8988T (cell line): ENCODE measurements at regions not wholly inside any gene's neighbourhood (a gene's known extent, or its start where the extent isn't known, plus 50 kb on each side); places are given as distances from the start of the nearest gene placed in this dataset.
"Not testable (repeated sequence)": the region's sequence is repeated elsewhere in the genome, so short reads cannot be mapped to it uniquely, and the experiment has no call there.

Source experiments
- DNase-seq: peaks from one replicate; pipeline ENCODE4 v3.0.0; 2011

DNA sequence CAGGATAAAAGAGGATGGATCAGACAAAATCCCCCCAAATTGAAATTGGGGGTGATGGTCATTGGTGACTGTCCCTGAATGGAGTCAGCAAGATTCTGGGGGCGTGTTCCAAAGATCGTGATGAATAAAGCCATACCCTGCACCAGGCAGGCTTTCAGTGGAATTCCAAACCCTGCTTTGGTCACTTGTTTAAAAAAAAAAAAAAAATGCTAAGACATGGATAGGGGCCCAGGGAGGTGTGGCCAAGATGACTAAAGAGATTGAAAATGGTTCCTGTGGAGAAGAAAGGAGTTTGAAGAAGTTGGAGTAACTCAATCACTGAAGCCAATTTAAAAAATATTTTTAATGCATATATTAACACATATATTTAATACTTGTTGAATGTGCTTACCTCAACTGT lies 161.4 kb upstream of the KCNG1 start:
- DNase-seq, result no peak

DNA sequence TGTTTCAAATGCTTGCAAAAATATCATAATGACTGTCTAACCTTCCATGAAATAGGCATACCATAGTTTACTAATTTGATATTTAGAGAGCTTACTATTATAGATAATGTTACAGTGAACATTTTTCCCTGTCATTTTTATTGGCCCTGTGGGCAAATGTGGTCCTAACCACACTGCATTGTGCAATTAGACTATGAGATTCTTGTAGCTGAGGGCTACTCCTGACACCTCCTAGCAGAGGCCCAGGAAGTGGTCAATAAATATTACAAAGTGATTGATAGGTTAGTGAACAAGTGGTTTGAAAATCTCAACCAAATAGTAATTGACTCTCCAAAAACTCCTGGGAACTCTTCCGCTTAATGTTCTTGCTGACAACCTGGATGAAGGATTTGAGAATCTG lies 160.5 kb upstream of the KCNG1 start:
- DNase-seq, result no peak

- DNase-seq, result no peak
These were observed 159.7 kb upstream of the KCNG1 start for GRCh38 chr20:51182571-51182970.

DNA sequence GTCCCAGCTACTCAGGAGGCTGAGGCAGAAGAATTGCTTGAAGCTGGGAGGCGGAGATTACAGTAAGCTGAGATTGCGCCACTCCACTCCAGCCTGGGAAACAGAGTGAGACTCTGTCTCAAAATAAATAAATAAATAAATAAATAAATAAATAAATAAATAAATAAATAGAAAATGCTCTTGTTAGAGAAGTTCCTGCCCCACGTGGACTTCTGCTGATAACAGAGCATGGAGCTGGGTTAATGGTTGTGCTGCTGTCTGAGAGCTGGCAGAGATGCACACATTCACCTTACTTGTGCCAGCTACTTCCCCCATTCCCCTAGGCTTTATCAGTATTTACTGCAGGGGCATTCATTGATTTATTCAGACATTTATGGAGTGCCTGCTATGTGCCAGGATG lies 155.2 kb upstream of the KCNG1 start:
- DNase-seq, result no peak

GRCh38 chr20:51176876-51177275 lies 154.0 kb upstream of the KCNG1 start:
- no peak for DNase-seq

GRCh38 chr20:51176446-51176845 lies 153.5 kb upstream of the KCNG1 start:
- no peak for DNase-seq

- no peak for DNase-seq
These were observed 152.8 kb upstream of the KCNG1 start for GRCh38 chr20:51175724-51176123.

DNA sequence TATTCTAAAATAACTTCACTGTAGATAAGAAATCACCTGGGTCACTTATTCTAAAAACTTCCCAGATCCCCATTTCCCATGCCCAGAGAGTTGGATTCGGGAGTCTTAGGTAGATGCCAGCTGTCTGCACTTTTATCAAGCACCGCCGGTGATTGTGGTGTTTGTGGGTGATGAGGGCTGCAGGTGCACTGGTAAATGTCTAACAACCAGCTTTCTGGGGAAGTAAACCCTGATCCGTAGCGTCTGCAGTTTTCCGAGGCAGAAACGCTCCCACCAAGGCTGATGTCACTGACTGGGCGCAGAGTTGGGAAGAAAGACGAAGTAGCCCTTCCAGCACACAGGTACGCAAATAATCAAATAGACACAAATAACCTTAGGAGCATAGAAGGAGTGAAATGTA lies 152.2 kb upstream of the KCNG1 start:
- DNase-seq, result no peak

- DNase-seq, result no peak
These were observed 151.6 kb upstream of the KCNG1 start for GRCh38 chr20:51174536-51174935.

DNA sequence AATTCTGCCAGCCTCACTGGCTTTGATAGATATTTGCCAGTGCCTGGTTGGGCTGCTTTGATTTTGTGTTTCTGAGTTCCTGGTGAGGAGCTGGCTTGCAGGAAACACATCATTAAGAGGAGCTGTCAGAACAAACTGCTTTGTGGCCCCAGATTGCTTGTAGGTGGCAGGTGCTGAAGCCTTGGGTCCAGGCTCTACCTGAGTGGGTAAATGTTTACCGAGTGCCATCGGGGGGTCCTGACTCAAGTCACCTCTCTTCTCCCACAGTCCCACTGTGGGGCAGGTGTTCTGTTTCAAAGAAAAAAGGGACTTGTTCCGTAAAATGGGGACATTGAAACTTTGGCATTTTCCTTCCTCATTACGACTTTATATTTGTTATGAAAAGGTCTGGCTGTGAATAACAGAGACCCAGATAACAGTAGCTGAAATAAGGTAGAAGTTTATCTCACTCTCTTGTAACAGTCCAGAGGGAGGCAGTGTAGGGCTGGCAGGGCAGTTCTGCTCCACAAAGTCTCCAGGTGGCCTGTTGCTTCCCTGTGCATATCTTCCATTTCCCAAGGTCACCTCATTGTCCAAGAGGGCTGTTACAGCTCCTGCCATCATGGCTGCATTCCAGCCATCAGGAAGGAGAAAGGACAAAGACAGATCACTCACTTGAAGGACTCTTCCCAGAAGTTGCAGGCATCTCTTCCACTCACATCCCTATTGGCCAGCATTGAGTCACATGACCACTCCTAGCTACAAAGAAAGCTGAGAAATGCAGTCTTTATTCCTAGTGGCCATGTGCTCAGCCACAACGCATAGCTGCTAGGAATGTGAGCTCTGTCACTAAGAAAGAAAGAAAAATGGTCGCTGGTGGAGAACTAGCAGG lies 149.9 kb upstream of the KCNG1 start:
- DNase-seq, result no peak

GRCh38 chr20:51171141-51171540 lies 148.2 kb upstream of the KCNG1 start:
- no peak for DNase-seq

DNA sequence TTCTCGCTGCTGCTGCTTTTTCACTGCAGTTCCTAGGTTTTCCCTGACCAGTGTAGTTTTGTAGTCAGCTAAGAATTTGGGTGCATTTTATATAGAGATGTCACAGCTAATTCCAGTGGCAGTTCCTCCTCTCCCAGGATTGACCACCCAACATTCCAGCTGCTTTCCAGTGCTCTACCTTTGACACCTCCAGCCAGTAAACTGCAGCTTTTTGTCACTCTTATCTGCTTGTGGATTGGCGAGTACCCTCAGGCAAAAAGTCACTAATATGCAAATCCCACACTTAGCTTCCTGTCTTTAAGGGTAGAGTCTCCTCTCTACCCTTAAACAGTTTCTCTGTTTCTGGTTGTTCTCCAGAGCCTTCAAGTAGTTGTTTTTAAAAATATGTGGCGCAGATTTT lies 146.9 kb upstream of the KCNG1 start:
- DNase-seq, result no peak

GRCh38 chr20:51167911-51168310 lies 145.0 kb upstream of the KCNG1 start:
- not testable (repeated sequence) for DNase-seq

GRCh38 chr20:51166489-51166888 lies 143.6 kb upstream of the KCNG1 start:
- DNase-seq, result no peak

DNA sequence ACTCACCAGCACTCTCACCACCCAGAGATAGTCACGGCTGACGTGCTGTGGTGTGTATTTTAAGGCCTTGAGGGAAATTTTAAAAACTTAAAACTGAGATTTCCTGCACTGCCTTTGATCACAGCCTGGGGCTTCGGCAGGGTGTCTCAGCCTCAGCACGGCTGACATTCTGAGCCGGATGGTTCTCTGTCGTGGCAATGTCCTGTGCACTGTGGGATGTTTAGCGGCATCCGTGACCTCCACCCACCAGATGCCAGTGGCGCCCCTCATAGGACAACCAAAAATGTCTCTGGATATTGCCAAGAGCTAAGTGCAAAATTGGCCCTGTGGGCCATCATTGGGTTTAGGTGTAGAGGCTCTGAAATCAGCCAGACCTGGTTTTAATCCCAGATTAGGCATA lies 142.2 kb upstream of the KCNG1 start:
- DNase-seq, result no peak

DNA sequence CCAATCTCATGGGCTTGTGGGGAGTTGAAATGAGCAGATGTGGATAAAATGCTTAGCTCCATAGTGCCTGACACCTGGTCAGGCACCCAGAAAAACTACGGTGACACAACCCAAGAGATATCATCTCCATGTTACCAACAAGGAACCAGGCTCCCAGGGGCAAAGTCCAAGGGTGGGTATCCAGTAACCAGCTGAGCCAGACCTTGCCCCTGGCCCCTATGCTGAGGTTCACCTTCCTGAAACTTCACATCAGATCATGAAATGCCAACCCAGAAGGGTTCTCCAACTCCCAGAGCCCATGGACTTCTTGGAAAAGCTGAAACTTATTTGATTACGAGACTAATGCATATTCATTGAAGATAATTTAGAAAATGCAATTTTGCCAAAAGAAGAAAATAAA lies 141.8 kb upstream of the KCNG1 start:
- no peak for DNase-seq

GRCh38 chr20:51163996-51164600 lies 141.2 kb upstream of the KCNG1 start:
- no peak for DNase-seq

DNA sequence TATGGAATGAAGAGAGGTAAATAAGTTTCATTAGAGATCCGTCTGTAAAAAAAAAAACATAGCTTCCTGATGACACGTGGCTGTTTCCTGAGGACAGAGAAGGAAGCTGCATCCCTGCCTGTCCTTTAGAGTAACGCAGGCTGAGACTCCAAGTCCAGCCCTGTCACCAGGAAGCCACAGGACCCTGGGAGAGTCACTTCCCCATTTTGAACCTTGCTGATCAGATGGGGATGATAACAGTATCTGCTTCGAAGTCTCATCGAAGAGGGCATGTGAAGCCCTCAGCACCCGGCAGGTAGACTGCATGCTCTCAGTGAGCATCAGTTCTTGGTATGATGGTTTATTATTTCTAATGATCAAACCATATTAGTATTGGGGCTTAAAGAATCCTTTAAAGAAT lies 139.1 kb upstream of the KCNG1 start:
- no peak for DNase-seq

DNA sequence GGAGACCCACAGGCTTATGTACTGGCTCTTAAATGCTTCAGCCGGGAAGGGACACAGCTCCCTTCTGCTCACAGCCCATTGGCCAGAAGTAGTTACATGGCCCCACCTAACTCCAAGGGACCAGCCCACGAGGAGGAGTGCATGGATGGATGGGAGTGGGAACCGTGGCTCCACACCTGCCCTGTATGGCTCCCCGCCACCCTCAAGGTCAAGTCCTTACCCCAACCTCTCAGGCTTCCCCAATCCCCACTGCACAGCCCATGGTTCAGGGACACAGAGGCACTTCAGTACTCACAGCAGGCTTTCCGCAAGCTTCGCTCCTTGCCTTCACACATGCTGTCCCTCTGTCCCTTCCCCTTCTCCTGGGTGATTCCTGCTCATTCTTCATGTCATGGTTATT lies 137.9 kb upstream of the KCNG1 start:
- no peak for DNase-seq

DNA sequence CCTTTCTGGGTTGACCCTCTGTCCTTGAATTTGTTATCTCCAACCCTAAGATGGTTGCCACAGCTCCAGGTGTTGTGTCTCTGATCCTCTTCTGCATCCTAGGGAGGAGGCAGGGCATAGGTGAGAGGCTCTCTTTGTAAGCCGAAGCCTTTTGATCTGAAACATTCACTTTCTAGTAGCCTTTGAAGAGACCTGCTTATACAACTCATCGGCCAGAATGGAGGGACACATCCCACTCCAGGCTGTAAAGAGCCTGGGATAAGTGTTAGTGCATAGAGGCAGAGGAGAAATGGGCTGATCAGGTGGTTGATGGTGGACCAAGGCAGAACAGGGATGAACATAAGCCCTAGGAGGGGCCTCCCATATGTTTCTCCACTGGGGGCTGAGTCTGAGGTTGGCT lies 137.1 kb upstream of the KCNG1 start:
- DNase-seq, result no peak

DNA sequence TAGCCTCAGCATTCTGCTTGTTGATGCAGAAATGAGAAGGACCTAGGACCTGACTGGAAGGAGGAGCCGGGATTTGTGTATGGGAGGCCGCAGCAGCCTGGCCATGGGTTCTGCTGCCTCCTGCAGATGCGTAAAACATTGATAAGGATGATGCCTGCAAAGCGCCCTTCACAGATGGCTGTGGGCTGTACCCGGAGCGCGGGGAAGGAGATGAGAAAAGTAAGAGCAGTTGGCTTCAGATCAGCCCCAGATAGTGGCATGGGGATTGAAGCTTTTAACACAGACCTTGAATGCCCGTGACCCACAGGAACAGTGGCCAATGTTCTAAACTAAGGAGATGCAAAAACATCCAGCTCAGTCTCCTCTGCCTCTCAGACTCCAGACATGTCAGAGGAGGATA lies 136.4 kb upstream of the KCNG1 start:
- DNase-seq, result no peak

- DNase-seq, result no peak
These were observed 135.3 kb upstream of the KCNG1 start for GRCh38 chr20:51158226-51158625.

- no peak for DNase-seq
These were observed 133.4 kb upstream of the KCNG1 start for GRCh38 chr20:51156041-51156982.
